Mesendoderm (in vitro differentiated cells): ENCODE measurements at regions not wholly inside any gene's neighbourhood (a gene's known extent, or its start where the extent isn't known, plus 50 kb on each side); places are given as distances from the start of the nearest gene placed in this dataset.

Source experiments
- DNase-seq: peaks from one replicate; pipeline ENCODE4 v3.0.0; 2013
- H2AK5ac ChIP-seq: 2 replicates; pipeline ENCODE4 v1.6.1; 2013; ENCODE audit warnings: low read length, inconsistent platforms
- H2BK120ac ChIP-seq: 2 replicates; pipeline ENCODE4 v1.6.1; 2013; ENCODE audit warnings: low read depth, mild to moderate bottlenecking, low read length, moderate library complexity, mixed read lengths
- H2BK15ac ChIP-seq: replicated peaks from 2 replicates; pipeline ENCODE4 v1.6.1; 2013; ENCODE audit warnings: low read depth, mild to moderate bottlenecking, moderate library complexity
- H2BK5ac ChIP-seq: 2 replicates; pipeline ENCODE4 v1.6.1; 2013; ENCODE audit warnings: low read length, inconsistent platforms
- H3K18ac ChIP-seq: 2 replicates; pipeline ENCODE4 v1.6.1; 2013; ENCODE audit warnings: mild to moderate bottlenecking, low read length, mixed read lengths
- H3K23ac ChIP-seq: one replicate; pipeline ENCODE4 v1.6.1; 2013; ENCODE audit warnings: low read length
- H3K27ac ChIP-seq: 2 replicates; pipeline ENCODE4 v1.5.1; 2013; ENCODE audit warnings: low read depth, mild to moderate bottlenecking, inconsistent platforms, low read length, moderate library complexity
- H3K27me3 ChIP-seq: 2 replicates; pipeline ENCODE4 v1.6.1; 2013; ENCODE audit warnings: low read length, control low read depth, mild to moderate bottlenecking, inconsistent platforms; ENCODE audit not compliant: insufficient read depth, poor library complexity
- H3K36me3 ChIP-seq: 2 replicates; pipeline ENCODE4 v1.6.1; 2013; ENCODE audit warnings: low read length, inconsistent platforms; ENCODE audit not compliant: control insufficient read depth, insufficient read depth
- H3K4ac ChIP-seq: one replicate; pipeline ENCODE4 v1.6.1; 2013; ENCODE audit warnings: low read depth, mild to moderate bottlenecking, low read length, moderate library complexity
- H3K4me1 ChIP-seq: 2 replicates; pipeline ENCODE4 v1.6.1; 2013; ENCODE audit warnings: low read depth, low read length, inconsistent platforms; ENCODE audit not compliant: control insufficient read depth
- H3K4me2 ChIP-seq: 2 replicates; pipeline ENCODE4 v1.6.1; 2013; ENCODE audit warnings: low read length
- H3K4me3 ChIP-seq: 2 replicates; pipeline ENCODE4 v1.5.1; 2013; ENCODE audit warnings: mild to moderate bottlenecking, low read length
- H3K56ac ChIP-seq: one replicate; pipeline ENCODE4 v1.6.1; 2013; ENCODE audit warnings: low read length
- H3K79me1 ChIP-seq: 2 replicates; pipeline ENCODE4 v1.6.1; 2013; ENCODE audit warnings: low read length, inconsistent platforms
- H3K79me2 ChIP-seq: 2 replicates; pipeline ENCODE4 v1.6.1; 2013; ENCODE audit warnings: mild to moderate bottlenecking, low read length; ENCODE audit not compliant: control insufficient read depth, insufficient read depth
- H3K9ac ChIP-seq: 2 replicates; pipeline ENCODE4 v1.6.1; 2013; ENCODE audit warnings: low read length, inconsistent platforms
- H4K5ac ChIP-seq: one replicate; pipeline ENCODE4 v1.6.1; 2013; ENCODE audit warnings: low read length
- H4K8ac ChIP-seq: one replicate; pipeline ENCODE4 v1.6.1; 2013; ENCODE audit warnings: low read depth, mild to moderate bottlenecking, control low read depth, low read length, moderate library complexity
- WGBS: extraction: QIAGEN DNeasy Blood & Tissue Kit; methylation state at CpG from one replicate; pipeline ENCODE4 v1.1.7; 2013; ENCODE audit warnings: low lambda C conversion rate, missing lambda C conversion rate; ENCODE audit not compliant: insufficient coverage; ENCODE audit errors: extremely low coverage; 5-methylcytosine and 5-hydroxymethylcytosine counted together

GRCh38 chrX:17206584-17206983 is 168.4 kb upstream of the NHS start:
- Histone ChIP-seq H3K4me2 (no peak overlapping the region), H3K79me2 (no peaks in the 10 kb centered on the region), H2BK5ac (no peak overlapping the region), H4K8ac (no peak overlapping the region), H3K56ac (no peak overlapping the region), H3K23ac (no peak overlapping the region), H3K4ac (no peak overlapping the region), H2BK120ac (no peak overlapping the region), H3K9ac (no peak overlapping the region), H4K5ac (no peak overlapping the region), H3K18ac (no peak overlapping the region), H3K36me3 (no peaks in the 10 kb centered on the region), H3K27ac (no peak overlapping the region), H3K79me1 (no peaks in the 10 kb centered on the region), H3K4me1 (no peaks in the 10 kb centered on the region), H2BK15ac (no peak overlapping the region), H3K27me3 (no peaks in the 10 kb centered on the region), H2AK5ac (no peak overlapping the region), H3K4me3 (no peak overlapping the region)
- no peak for DNase-seq
- no CpG with 5 or more reads among the region's 1 CpG for whole genome bisulfite sequencing

- no CpG with 5 or more reads among the region's 4 CpGs for WGBS
- no peak overlapping the region for H3K23ac ChIP-seq
These were observed 160.0 kb upstream of the NHS start for GRCh38 chrX:17214962-17215361.

GRCh38 chrX:17226736-17227135 is 148.3 kb upstream of the NHS start:
- no peak overlapping the region for H2BK5ac ChIP-seq
- H3K4me3 ChIP-seq: no peak overlapping the region

More at GRCh38 chrX:17214962-17215361, 160.0 kb upstream of the NHS start:
- Histone ChIP-seq H2AK5ac (no peak overlapping the region), H3K4ac (no peak overlapping the region), H3K36me3 (no peaks in the 10 kb centered on the region), H3K56ac (no peak overlapping the region), H3K27me3 (no peaks in the 10 kb centered on the region), H3K18ac (no peak overlapping the region), H4K5ac (no peak overlapping the region), H3K4me3 (no peak overlapping the region), H3K4me2 (no peak overlapping the region), H2BK120ac (no peak overlapping the region), H3K9ac (no peak overlapping the region), H3K79me2 (no peaks in the 10 kb centered on the region), H2BK15ac (no peak overlapping the region), H3K4me1 (no peaks in the 10 kb centered on the region), H2BK5ac (no peak overlapping the region), H4K8ac (no peak overlapping the region), H3K79me1 (no peaks in the 10 kb centered on the region), H3K27ac (no peak overlapping the region)
- DNase-seq: no peak

GRCh38 chrX:17237146-17237545 is 137.9 kb upstream of the NHS start:
- H3K79me1 ChIP-seq: no peaks in the 10 kb centered on the region
- H2BK120ac ChIP-seq: no peak overlapping the region
- H3K4ac ChIP-seq: no peak overlapping the region
- no peaks in the 10 kb centered on the region for H3K79me2 ChIP-seq
- no peak overlapping the region for H3K23ac ChIP-seq
- no peak overlapping the region for H4K5ac ChIP-seq
- H2BK15ac ChIP-seq: no peak overlapping the region
- H3K27ac ChIP-seq: no peak overlapping the region
- no peak overlapping the region for H3K56ac ChIP-seq
- no peak overlapping the region for H3K4me2 ChIP-seq
- H3K18ac ChIP-seq: no peak overlapping the region
- no peaks in the 10 kb centered on the region for H3K36me3 ChIP-seq
- H3K4me3 ChIP-seq: no peak overlapping the region
- no CpG with 5 or more reads among the region's 5 CpGs for WGBS
- H4K8ac ChIP-seq: no peak overlapping the region
- H2BK5ac ChIP-seq: no peak overlapping the region
- H3K27me3 ChIP-seq: no peaks in the 10 kb centered on the region
- H2AK5ac ChIP-seq: no peak overlapping the region
- DNase-seq: no peak
- H3K9ac ChIP-seq: no peak overlapping the region
- no peaks in the 10 kb centered on the region for H3K4me1 ChIP-seq

More at GRCh38 chrX:17226736-17227135, 148.3 kb upstream of the NHS start:
- Histone ChIP-seq H3K79me2 (no peaks in the 10 kb centered on the region), H3K4ac (no peak overlapping the region), H2BK120ac (no peak overlapping the region), H3K36me3 (no peaks in the 10 kb centered on the region), H3K56ac (no peak overlapping the region), H3K4me2 (no peak overlapping the region), H3K23ac (no peak overlapping the region), H4K8ac (no peak overlapping the region), H3K4me1 (no peaks in the 10 kb centered on the region), H2AK5ac (no peak overlapping the region), H3K9ac (no peak overlapping the region), H2BK15ac (no peak overlapping the region), H3K18ac (no peak overlapping the region), H3K27me3 (no peaks in the 10 kb centered on the region), H3K27ac (no peak overlapping the region), H4K5ac (no peak overlapping the region), H3K79me1 (no peaks in the 10 kb centered on the region)
- DNase-seq: peak; percentile 58

- H4K5ac ChIP-seq: no peak overlapping the region
- no peak overlapping the region for H3K9ac ChIP-seq
- H2BK15ac ChIP-seq: no peak overlapping the region
- no peak overlapping the region for H3K27ac ChIP-seq
- no peaks in the 10 kb centered on the region for H3K27me3 ChIP-seq
- H3K79me2 ChIP-seq: no peaks in the 10 kb centered on the region
- H2BK120ac ChIP-seq: no peak overlapping the region
- no peak overlapping the region for H3K23ac ChIP-seq
- no CpG with 5 or more reads among the region's 5 CpGs for WGBS
- no peak overlapping the region for H3K4me3 ChIP-seq
- no peaks in the 10 kb centered on the region for H3K79me1 ChIP-seq
- H3K4ac ChIP-seq: no peak overlapping the region
- H3K4me1 ChIP-seq: no peaks in the 10 kb centered on the region
- no peak overlapping the region for H2BK5ac ChIP-seq
- no peaks in the 10 kb centered on the region for H3K36me3 ChIP-seq
- no peak overlapping the region for H2AK5ac ChIP-seq
- H3K4me2 ChIP-seq: no peak overlapping the region
- DNase-seq: peak; percentile 19
- H4K8ac ChIP-seq: no peak overlapping the region
- H3K18ac ChIP-seq: no peak overlapping the region
- H3K56ac ChIP-seq: no peak overlapping the region
These were observed 132.5 kb upstream of the NHS start for GRCh38 chrX:17242470-17242869.

- no peak overlapping the region for H2AK5ac ChIP-seq
- no peak overlapping the region for H3K4me3 ChIP-seq
- no peak overlapping the region for H3K56ac ChIP-seq
- no peak overlapping the region for H2BK15ac ChIP-seq
- no peaks in the 10 kb centered on the region for H3K79me1 ChIP-seq
- H3K4ac ChIP-seq: no peak overlapping the region
- no peak overlapping the region for H3K27ac ChIP-seq
- no peak overlapping the region for H3K4me2 ChIP-seq
- H3K9ac ChIP-seq: no peak overlapping the region
- H3K23ac ChIP-seq: no peak overlapping the region
- no CpG with 5 or more reads among the region's 1 CpG for WGBS
- H2BK5ac ChIP-seq: no peak overlapping the region
- no peak overlapping the region for H2BK120ac ChIP-seq
- no peak overlapping the region for H4K5ac ChIP-seq
- no peak overlapping the region for H4K8ac ChIP-seq
- H3K27me3 ChIP-seq: no peaks in the 10 kb centered on the region
- no peaks in the 10 kb centered on the region for H3K36me3 ChIP-seq
- H3K79me2 ChIP-seq: no peaks in the 10 kb centered on the region
- H3K18ac ChIP-seq: no peak overlapping the region
- no peaks in the 10 kb centered on the region for H3K4me1 ChIP-seq
- DNase-seq: no peak
These were observed 127.9 kb upstream of the NHS start for GRCh38 chrX:17247144-17247543.
